HG03103 (cell line): ENCODE measurements at regions not wholly inside any gene's neighbourhood (a gene's known extent, or its start where the extent isn't known, plus 50 kb on each side); places are given as distances from the start of the nearest gene placed in this dataset.
"Not testable (repeated sequence)": the region's sequence is repeated elsewhere in the genome, so short reads cannot be mapped to it uniquely, and the experiment has no call there.

Experiments used
- ATAC-seq: cut with Tn5 transposase; IDR thresholded peaks from one replicate; pipeline ENCODE4 v1.9.1; 2021; ENCODE audit warnings: low read depth; ENCODE audit not compliant: unreplicated experiment

- ATAC-seq: no peak
Measured at GRCh38 chr4:42824278-42824977, 68.1 kb upstream of the GRXCR1 start.

- no peak for ATAC-seq
Measured at GRCh38 chr4:42821230-42821629, 71.3 kb upstream of the GRXCR1 start.

- ATAC-seq: no peak
Measured at GRCh38 chr4:42819863-42820514, 72.5 kb upstream of the GRXCR1 start.

- ATAC-seq: no peak
Measured at GRCh38 chr4:42817913-42818312, 74.6 kb upstream of the GRXCR1 start.

GRCh38 chr4:42816880-42817400 is 75.6 kb upstream of the GRXCR1 start:
- no peak for ATAC-seq

- ATAC-seq: no peak
Measured at GRCh38 chr4:42816189-42816879, 76.2 kb upstream of the GRXCR1 start.

GRCh38 chr4:42809419-42810084 is 83.0 kb upstream of the GRXCR1 start:
- no peak for ATAC-seq

GRCh38 chr4:42806303-42806835 is 86.1 kb upstream of the GRXCR1 start:
- ATAC-seq: no peak

GRCh38 chr4:42789041-42789567 is 103.4 kb upstream of the GRXCR1 start:
- ATAC-seq: no peak

GRCh38 chr4:42787079-42787463 is 105.4 kb upstream of the GRXCR1 start:
- ATAC-seq: no peak

GRCh38 chr4:42786350-42787078 is 106.0 kb upstream of the GRXCR1 start:
- ATAC-seq: no peak

- no peak for ATAC-seq
Measured at GRCh38 chr4:42785817-42786216, 106.7 kb upstream of the GRXCR1 start.

- ATAC-seq: no peak
Measured at GRCh38 chr4:42781315-42781714, 111.2 kb upstream of the GRXCR1 start.

- ATAC-seq: no peak
Measured at GRCh38 chr4:42778349-42778748, 114.2 kb upstream of the GRXCR1 start.

- no peak for ATAC-seq
Measured at GRCh38 chr4:42768125-42768748, 111.3 kb upstream of the ATP8A1 start.

GRCh38 chr4:42767669-42768068 is 110.8 kb upstream of the ATP8A1 start:
- no peak for ATAC-seq

- ATAC-seq: no peak
Measured at GRCh38 chr4:42761804-42762203, 104.9 kb upstream of the ATP8A1 start.

GRCh38 chr4:42754965-42755364 is 98.1 kb upstream of the ATP8A1 start:
- not testable (repeated sequence) for ATAC-seq

GRCh38 chr4:42751587-42751986 is 94.7 kb upstream of the ATP8A1 start:
- no peak for ATAC-seq
